ENCODE measurements at regions not wholly inside any gene's neighbourhood (a gene's known extent, or its start where the extent isn't known, plus 50 kb on each side); places are given as distances from the start of the nearest gene placed in this dataset.

DNA sequence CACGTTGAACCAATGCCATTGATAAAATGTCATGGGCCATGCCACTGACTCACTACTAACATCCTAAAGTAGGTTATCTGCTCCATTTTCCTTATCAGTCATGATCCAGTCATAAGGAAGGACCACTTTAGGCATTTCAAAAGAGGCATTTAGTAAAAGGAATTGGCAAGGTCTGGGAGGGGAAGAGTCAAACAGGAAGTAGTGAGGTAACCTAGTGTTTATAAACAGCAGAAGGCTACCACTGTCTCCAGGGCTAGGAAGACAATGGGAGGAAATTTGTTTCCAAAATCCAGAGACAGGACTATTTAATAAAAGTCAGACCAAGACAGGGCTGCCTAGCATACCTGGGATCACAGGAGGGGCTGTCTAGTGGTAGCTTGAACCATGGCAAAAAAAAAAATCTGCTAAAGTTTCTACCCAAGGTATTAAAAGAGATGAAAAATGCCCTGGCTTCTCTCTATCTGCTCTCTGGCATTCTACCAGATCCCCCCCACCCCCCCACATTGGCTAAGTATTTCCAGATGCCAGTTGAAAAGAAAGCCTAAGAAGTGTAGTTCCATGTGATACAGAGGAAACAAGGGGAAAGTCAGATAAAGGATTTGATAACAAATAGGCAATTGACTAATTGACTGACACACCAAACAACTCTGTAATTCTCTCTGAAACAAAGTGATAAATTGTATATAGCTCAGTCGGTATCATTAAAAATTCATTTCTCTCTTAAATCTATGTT lies 50.4 kb upstream of the C11orf87 start:
- Histone ChIP-seq H2BK120ac (replicated peaks; ENCODE audit: low read depth, low read length) (no peak overlapping the region), H2BK5ac (ENCODE audit: low read depth, low read length) (no peak overlapping the region), H3K23ac (ENCODE audit: insufficient read length) (no peak overlapping the region), H3K4me3 (ENCODE audit: extremely low read depth in 1 of 4, insufficient read depth in 2 of 4, low read depth in 3 of 4, low read length in 4 of 4) (no peak overlapping the region), H3K9ac (replicated peaks in 1 of 4; ENCODE audit: extremely low read depth in 1 of 4, low read depth in 3 of 4, low read length in 3 of 4) (no peak overlapping the region), H3K23me2 (ENCODE audit: low read depth, low read length) (no peaks in the 10 kb centered on the region), H3K14ac (ENCODE audit: insufficient read length) (no peak overlapping the region), H3K56ac (replicated peaks; ENCODE audit: insufficient read length, low read depth, low read length) (no peak overlapping the region), H2AK5ac (ENCODE audit: low read depth, low read length) (no peak overlapping the region), H3K9me3 (ENCODE audit: insufficient read depth in 2 of 2, low read depth in 1 of 2, low read length in 1 of 2) (no peaks in the 10 kb centered on the region), H4K20me1 (replicated peaks in 1 of 2; ENCODE audit: control insufficient read depth in 1 of 2, insufficient read depth in 2 of 2, low read length in 2 of 2) (no peaks in the 10 kb centered on the region), H2AFZ (ENCODE audit: low read length) (peak overlapping the region; percentile 73; the same call in 1 of the 2 replicates), H3K79me2 (ENCODE audit: control insufficient read depth in 1 of 2, insufficient read depth in 2 of 2, low read length in 2 of 2) (no peaks in the 10 kb centered on the region), H2BK15ac (ENCODE audit: low read length) (no peak overlapping the region), H3K4me2 (ENCODE audit: insufficient read depth in 1 of 2, low read depth in 2 of 2, low read length in 2 of 2) (no peak overlapping the region), H3K27me3 (replicated peaks in 1 of 4; ENCODE audit: control insufficient read depth in 3 of 4, extremely low read depth in 1 of 4, insufficient read depth in 3 of 4, low read length in 3 of 4) (no peaks in the 10 kb centered on the region), H4K91ac (replicated peaks; ENCODE audit: insufficient read length, low read length) (no peak overlapping the region), H3K36me3 (ENCODE audit: control insufficient read depth in 2 of 4, insufficient read depth in 4 of 4, low read length in 3 of 4) (no peaks in the 10 kb centered on the region), H2BK12ac (ENCODE audit: low read depth, low read length) (no peak overlapping the region), H3K4ac (replicated peaks; ENCODE audit: insufficient read length, low read depth, low read length) (no peak overlapping the region), H3K79me1 (ENCODE audit: low read depth, low read length) (no peaks in the 10 kb centered on the region), H3K27ac (ENCODE audit: low read depth, low read length) (no peak overlapping the region), H3K4me1 (replicated peaks in 1 of 4; ENCODE audit: control insufficient read depth in 3 of 4, insufficient read depth in 4 of 4, low read length in 3 of 4) (no peaks in the 10 kb centered on the region), H4K5ac (ENCODE audit: insufficient read length, low read depth, low read length) (no peak overlapping the region), H4K8ac (ENCODE audit: extremely low read depth, insufficient read depth, low read length) (no peak overlapping the region), H3K18ac (ENCODE audit: extremely low read depth, low read length) (no peak overlapping the region), H2BK20ac (ENCODE audit: low read length) (no peak overlapping the region)
- ChIA-PET POLR2A (ENCODE audit: partially characterized antibody) (no interaction called here), CTCF (ENCODE audit: partially characterized antibody) (no interaction called here)
- no peak for TF ChIP-seq NRF1 (IDR thresholded peaks at IDR 0.05; ENCODE audit: low read depth, low read length)
- TF ChIP-seq CTBP2 (IDR thresholded peaks at IDR 0.05; ENCODE audit: borderline replicate concordance, insufficient read depth, insufficient read length, low read length) = no peak
- no peak for TF ChIP-seq TBP (IDR thresholded peaks at IDR 0.05; ENCODE audit: low read depth, low read length)
- TF ChIP-seq GABPA (IDR thresholded peaks at IDR 0.05; ENCODE audit: borderline replicate concordance, insufficient read depth, low read length) = no peak
- no peak for TF ChIP-seq MAFK (IDR thresholded peaks at IDR 0.05; ENCODE audit: low read depth, low read length)
- TF ChIP-seq BCL11A (IDR thresholded peaks at IDR 0.05; ENCODE audit: low read depth in 2 of 2, low read length in 2 of 2) = no peak
- DNase-seq (ENCODE audit: low read depth in 1 of 2, low spot score in 2 of 2) (no peak), FAIRE-seq (no peak)
- 87% methylated on average over 2 of the region's 2 CpGs; no CpG with 5 or more reads in 1 of the 2 experiments for WGBS, 2 experiments (ENCODE audit: extremely low coverage in 1 of 2, insufficient coverage in 1 of 2, insufficient read length in 1 of 2, insufficient replicate concordance in 2 of 2, low coverage in 1 of 2, low lambda C conversion rate in 2 of 2, missing lambda C conversion rate in 1 of 2)
